DMS79 treated with DMSO at 0.1 percent for 48 hours (cell line): ENCODE measurements at regions not wholly inside any gene's neighbourhood (a gene's known extent, or its start where the extent isn't known, plus 50 kb on each side); places are given as distances from the start of the nearest gene placed in this dataset.

Experiments used
- DNase-seq: peaks from one replicate; lab custom pipeline; 2025; lab: John Stamatoyannopoulos, UW

GRCh38 chr5:11997942-11998341 is 93.7 kb upstream of the CTNND2 start:
- DNase-seq: no peak

GRCh38 chr5:11992518-11992917 is 88.3 kb upstream of the CTNND2 start:
- DNase-seq: no peak

GRCh38 chr5:11985993-11986392 is 81.7 kb upstream of the CTNND2 start:
- no peak for DNase-seq

- no peak for DNase-seq
These were observed 80.0 kb upstream of the CTNND2 start for GRCh38 chr5:11984196-11984595.

GRCh38 chr5:11981986-11982385 is 77.7 kb upstream of the CTNND2 start:
- DNase-seq: no peak

GRCh38 chr5:11977904-11978303 is 73.7 kb upstream of the CTNND2 start:
- DNase-seq: no peak

- no peak for DNase-seq
These were observed 69.2 kb upstream of the CTNND2 start for GRCh38 chr5:11973469-11973868.

- DNase-seq: no peak
These were observed 59.0 kb upstream of the CTNND2 start for GRCh38 chr5:11963227-11963626.

- no peak for DNase-seq
These were observed 57.9 kb upstream of the CTNND2 start for GRCh38 chr5:11962122-11962521.

- DNase-seq: no peak
These were observed 54.1 kb upstream of the CTNND2 start for GRCh38 chr5:11958321-11958720.

GRCh38 chr5:11955331-11955730 is 51.1 kb upstream of the CTNND2 start:
- no peak for DNase-seq
